Right renal cortex interstitium (tissue), 3 donors: ENCODE measurements at regions not wholly inside any gene's neighbourhood (a gene's known extent, or its start where the extent isn't known, plus 50 kb on each side); places are given as distances from the start of the nearest gene placed in this dataset.
"Not testable (repeated sequence)": the region's sequence is repeated elsewhere in the genome, so short reads cannot be mapped to it uniquely, and the experiment has no call there.

ENCODE experiments used
- DNase-seq, 3 donors: peaks; one replicate each; pipeline ENCODE4 v3.0.0-alpha.2; 2013; ENCODE audit warnings: low read depth in 3 of 3, low spot score in 2 of 3

DNA sequence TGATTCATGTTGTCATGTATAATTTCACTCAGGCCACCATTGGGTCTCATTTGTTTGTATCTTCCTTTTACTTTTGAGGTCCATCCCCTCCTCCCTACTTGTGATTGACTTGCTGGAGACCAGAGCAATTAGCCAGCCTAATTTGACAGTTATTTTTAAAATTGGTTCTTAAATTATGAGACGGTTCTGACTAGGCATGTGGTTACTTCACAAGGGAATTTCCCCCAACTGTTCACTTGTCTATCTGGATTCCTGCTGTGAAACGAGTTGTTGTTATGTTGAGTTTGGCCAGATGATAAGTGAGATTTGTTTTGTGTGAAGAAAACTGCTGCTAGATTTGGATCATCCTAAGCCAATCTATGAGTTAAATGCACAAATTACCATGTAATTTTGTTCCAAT lies 359.1 kb downstream of the BARHL2 start:
- no peak for DNase-seq

DNA sequence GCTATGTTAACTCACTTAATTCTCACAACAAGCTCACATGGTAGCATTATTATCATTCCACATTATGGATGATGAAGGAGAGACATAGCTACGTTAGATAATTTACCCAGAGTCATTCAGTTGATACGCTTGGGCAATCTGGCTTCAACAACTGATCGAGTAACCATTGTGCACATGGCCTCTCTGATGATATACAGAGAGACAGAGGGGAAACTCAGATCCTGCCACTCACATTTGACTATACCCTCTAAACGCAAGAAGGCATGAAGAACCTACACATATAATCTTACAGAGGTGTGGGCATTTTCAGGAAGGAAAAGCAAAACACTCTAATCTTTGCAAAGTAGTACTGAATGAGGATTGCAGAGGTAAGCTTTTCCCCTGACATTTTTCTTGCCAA lies 360.1 kb downstream of the BARHL2 start:
- no peak for DNase-seq

DNA sequence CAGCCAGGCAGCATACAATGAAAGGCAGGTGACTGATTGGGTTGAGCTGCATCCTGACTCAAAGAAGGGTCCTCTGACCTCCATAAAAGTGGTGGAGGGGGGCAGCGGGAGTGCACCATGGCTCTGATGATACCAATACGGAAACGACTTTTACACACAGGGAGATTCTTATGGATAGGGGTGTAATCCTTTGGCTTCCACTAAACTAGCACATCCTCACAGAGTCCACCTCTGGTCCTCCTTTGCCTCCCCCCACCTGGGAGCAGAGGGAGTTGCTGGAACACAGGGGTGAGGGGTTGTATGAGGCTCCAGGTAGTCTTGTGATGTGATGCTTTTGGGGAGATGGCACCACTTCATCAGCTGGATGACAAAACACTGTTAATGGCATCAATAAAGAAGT lies 361.0 kb downstream of the BARHL2 start:
- no peak for DNase-seq

DNA sequence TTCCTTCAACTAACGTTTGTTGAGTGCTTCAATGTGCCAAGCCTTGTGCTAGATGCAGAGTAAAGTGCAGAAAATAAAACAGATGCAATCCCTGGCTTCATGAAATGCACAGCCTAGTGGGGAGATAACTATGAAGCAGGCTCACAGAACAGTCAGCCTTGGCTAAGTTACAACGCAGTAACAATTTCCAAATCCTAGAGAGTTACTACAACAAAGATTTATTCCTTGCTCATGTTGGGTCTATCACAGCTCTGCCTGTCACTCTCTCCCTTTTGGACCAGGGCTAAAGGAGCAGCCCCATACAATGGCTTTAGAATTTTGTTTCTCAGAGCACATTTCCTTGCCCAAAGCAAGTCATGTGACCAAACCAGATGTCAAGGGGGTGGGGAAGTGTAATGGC lies 359.8 kb downstream of the ZNF326 start:
- no peak for DNase-seq

DNA sequence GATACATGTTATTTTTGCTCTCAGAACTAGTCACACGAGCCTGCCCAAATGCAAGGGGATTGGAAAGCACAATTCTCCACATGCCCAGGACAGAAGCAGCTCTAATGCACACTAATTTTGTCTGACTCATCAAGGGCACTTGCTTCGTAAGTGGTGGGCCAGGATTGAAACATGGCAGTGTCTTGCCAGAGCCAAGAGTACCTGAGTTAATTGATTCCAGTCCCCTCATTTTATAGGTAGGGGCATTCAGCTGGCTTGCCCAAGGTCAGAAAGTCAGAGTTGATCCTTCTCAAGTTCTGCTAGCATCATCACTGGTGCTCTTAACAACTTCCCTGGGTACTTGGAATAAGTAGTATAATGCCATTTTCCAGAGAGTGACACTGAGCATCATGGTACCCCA lies 356.1 kb downstream of the ZNF326 start:
- no peak for DNase-seq

DNA sequence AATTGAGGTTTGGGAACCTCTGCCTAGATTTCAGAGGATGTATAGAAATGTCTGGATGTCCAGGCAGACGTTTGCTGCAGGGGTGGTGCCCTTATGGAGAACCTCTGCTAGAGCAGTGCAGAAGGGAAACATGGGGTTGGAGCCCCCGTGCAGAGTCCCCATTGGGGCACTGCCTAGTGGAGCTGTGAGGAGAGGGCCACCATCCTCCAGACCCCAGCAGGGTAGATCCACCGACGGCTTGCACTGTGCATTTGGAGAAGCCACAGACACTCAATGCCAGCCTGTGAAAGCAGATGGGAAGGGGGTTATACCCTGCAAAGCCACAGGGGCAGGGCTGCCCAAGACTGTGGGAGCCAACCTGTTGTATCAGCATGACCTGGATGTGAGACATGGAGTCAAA lies 354.6 kb downstream of the ZNF326 start:
- DNase-seq: no peak

DNA sequence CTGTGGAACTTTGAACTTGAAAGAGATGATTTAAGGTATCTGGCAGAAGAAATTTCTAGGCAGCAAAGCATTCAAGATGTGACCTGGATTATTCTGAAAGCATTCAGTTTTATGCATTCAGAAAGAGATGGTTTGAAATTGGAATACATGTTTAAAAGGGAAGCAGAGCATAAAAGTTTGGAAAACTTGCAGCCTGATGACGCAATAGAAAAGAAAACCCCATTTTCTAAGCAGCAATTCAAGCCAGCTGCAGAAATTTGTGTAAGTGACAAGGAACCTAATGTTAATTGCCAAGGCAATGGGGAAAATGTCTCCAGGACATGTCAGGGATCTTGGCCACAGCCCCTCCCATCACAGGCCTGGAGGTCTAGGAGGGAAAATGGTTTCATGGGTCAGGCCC lies 354.0 kb downstream of the ZNF326 start:
- no peak for DNase-seq

DNA sequence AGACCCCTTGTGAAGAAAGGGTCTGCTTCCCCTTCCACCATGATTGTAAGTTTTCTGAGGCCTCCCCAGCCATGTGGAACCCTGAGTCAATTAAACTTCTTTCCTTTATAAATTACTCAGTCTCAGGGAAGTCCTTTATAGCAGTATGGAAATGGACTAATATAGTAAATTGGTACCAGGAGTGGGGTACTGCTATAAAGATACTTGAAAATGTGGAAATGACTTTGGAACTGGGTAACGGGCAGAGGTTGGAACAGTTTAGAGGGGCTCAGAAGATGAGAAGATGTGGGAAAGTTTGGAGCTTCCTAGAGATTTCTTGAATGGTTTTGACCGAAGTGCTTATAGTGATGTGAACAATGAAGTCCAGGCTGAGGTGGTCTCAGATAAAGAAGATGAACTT lies 353.5 kb downstream of the ZNF326 start:
- not testable (repeated sequence) for DNase-seq

DNA sequence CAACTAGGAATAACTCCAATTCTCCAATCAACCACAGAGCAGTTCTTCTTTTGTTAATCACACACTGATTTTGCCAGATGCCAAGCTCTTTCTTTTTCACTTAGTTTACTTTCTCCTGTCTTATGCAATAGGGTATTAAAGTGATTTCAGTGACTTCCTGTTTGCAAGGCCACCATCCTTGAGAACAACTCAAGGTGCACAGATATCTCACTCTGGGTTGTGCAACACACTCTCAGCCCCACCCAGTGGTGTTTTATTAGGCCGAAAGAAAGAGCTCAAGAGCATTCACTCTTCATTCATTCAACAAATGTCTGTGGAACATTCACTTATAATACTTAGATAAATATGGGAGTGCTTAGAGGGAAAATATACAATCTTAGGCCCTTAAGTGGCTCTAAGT lies 352.5 kb downstream of the ZNF326 start:
- DNase-seq: no peak

DNA sequence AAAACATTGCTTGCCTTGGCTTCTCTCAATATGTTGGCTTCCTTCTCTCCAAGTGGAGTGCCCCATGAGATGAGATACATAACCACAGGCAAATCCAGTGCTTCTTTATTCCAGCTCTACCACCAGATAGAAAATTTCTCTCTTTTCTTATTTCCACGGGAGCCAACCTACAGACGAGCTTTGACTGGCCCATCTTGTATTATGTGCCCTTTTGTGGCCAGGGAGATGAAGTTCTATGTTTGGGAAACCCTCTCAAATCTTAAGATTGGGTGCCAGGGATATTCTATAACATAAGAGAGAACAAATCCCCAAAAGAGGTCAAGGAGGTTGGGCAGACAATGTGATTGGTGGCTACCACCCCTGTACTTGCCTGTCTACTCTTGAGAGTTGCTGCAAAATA lies 351.8 kb downstream of the ZNF326 start:
- no peak for DNase-seq

DNA sequence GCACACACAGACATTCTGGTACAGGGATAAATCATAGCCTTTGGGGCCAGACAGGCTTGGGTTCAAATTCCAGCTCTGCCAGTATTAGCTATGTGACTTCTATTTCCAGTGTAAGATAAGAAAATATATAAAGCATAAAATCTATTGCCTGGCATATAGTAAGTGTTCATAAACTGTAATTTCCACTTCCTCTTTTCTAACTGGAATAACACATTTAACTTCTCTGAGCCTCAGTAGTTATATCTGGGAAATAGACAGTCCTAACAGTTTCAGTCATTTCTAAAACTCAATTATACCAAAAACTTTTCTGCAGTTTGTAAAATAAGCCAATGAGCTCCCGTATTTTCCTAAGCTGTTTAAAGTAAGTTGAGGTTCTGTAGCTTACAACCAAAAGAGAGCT lies 351.4 kb downstream of the ZNF326 start:
- DNase-seq: no peak

DNA sequence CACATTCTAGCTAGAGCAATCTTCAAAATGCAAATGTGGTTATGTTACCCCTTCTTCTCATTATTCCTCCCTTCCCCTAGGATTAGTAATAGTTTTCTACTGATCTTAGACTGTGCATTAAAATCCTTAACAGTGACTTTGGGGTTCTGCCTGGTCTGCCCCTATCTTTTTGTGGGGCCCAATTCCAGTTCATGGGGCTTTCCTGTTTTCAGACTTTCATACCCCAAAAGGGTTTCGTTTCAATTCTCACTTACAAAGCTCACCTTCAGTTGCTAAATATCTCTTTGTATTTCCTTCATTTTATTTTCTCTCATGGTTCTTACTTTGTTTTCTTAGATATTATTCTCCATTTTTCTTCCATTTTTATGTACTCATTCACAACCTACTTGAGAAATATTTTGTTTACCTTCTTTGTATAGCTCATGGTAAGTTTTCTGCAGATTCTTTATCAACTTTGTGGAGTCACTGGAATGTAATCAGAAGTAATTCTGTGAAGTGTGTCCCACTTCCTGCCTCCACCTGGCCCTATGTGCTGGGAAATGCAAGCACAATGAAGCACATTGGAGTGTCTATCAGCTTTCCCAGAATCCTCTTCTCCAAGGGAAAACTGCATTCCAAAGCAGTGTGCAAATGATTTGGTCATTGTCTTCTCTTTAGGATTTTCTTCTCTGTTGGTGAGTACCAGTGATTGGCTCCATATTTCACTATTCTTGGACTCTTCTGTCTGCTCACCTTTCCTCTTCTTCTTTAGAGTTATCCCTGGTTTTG lies 350.2 kb downstream of the ZNF326 start:
- DNase-seq: no peak

DNA sequence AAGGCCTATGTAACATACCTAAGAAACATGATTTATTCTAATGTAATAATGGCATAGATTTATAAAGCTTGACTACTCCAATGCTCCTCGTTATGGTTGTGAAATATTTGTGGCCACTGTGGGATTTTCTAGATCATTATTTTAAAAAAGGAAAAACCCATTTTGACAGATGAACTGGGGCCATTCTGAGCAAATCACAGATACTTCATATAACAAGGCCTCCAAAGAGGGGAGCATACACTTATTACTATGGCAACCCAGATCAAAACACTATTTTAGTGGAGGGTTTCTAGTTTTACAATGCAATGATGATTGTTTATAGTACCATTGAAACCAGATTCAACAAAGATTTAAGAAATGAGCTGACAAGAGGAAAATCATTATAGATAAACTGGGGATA lies 346.6 kb downstream of the ZNF326 start:
- no peak for DNase-seq

DNA sequence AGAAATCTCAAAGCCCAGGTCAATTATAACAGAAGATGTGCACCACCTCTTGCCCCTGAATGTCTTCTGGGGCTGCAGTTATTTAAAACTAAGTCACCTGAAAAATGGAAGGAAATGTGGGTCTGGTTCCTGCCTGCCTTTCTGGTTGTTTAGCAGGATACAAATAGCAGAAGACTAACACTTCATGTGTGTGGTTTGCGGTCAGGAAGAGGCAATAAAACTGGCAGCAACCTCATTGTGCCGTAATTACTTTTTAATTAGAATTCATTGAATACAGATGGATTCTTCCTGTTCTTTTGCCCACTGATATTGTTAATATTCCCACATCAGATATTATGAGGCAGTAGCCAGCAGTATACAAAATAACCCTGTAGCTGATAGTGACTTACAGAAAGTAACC lies 345.7 kb downstream of the ZNF326 start:
- no peak for DNase-seq

DNA sequence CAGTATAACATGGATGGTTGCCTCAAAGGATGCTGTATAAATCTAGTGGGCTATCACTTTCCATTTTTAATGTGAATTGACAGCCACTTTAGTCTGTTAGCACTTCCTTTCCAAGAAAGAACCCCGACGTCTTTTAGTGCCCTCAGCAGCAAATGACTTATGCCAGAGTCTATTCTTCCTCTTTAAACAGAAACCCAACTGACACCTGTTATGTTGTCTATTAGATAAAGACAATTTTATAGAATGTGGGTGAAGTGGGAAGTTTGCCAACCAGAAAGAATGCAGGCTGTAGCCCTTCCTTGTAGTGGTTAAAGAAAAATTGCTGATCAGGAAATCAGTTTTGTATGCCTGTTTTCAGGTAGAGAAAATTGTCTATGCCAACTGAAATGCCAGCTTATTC lies 344.9 kb downstream of the ZNF326 start:
- DNase-seq: no peak

DNA sequence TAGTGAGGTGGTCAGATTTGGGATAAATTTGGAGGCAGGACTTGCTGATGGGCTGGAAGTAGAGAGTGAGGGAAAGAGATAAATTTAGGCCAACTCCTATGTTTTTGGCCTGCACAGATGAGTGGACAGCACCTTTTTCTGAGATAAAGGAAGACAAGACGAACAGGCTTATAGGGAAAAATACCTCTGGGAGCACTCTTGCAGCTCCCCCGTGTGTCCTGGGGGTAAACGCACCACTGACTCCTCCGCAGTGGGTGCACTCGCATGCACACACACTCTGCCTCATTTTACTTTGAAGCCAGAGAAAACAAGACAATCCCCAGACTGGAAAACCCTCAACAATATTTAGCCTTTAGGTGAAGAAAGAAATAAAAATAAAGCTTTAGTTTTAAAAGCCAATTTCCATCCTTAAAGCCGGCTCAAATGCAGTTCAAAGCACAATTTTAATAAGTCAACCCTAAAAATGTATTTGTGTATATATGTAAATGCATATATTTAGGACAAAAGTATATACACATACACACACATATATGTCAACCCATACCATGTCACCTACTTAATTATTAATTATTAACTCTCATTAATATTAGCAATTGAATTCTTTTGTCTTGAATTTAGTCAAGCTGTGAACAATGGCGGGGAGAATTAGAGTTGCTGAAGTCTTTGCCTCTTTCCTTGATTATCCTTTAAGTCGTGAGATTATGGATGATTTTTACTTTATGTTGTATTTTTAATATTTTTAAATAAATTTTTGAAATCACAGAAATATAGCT lies 341.8 kb downstream of the ZNF326 start:
- DNase-seq: no peak

DNA sequence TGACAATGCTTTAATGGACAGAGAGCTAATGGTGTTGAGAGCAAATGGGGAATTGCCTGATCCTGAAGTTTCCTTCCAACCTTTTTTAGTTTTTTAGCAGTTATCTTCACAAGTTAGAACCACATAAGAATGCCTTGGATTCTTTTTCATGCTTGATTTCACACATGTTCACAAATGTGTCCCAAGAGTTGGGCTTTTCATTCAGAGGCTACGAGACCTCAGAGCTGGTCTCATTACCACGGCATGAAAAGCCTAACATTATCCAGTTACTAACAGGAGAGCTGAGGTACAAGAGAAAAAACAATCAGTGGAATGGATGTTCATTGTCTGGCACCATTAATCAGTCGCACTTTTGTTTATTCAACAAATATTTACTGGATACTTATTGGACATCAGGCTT lies 340.6 kb downstream of the ZNF326 start:
- no peak for DNase-seq

DNA sequence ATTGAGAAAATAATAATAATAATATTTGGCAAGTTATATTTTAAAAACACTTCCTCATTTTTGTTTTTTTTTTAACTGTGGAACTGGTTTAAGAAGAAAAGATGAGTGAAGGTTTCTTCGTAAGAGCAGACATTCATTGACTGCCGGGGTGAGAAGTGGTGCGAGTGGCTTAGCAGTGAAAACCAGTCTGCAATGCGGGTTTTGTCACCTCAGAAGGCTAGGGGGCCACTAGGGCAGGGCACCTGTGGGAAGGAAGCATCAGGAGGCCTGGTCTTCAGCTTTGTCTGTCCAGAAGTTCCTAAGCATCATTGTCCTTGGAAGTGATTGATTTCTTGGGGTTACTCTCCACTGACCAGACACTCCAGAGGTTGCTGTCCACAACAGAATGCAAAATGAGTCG lies 339.2 kb downstream of the ZNF326 start:
- DNase-seq: no peak

DNA sequence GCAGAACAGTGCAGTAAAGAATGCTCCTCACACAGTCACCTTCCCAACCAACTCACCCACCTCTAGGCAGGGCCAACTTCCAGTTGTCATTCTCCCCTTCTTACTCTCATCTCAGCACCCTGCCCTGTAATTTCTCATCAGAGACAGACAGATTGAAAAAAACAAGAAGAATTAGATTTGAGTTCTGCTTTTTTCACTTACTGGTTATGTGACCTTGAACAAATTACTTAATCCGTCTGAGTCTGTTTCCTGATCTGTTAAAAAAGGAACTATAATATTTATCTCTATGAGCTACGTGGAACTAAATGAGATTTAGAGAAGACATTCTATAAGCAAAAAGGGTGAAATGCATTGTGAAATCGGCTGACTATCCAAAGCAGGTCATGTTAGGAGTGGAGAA lies 330.3 kb downstream of the ZNF326 start:
- DNase-seq: no peak

DNA sequence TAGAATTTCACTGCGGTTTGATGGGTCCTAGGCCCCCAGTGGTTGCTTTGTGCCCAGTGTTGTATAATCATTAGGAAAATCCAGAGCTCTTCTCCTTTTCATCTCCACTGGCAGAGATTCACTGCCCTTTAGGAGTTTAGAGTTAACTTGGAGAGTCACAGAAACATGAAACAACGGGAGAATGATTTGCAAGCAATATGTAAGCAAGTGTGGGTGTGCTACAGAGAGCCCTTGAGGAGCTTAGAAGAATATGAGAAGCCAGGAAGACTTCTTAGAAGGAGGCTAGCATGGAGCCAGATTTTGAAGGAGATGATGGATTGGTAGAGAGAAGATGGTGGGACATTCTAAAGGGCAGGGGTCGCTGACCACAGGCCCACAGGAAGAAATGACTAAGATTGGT lies 327.3 kb downstream of the ZNF326 start:
- no peak for DNase-seq

DNA sequence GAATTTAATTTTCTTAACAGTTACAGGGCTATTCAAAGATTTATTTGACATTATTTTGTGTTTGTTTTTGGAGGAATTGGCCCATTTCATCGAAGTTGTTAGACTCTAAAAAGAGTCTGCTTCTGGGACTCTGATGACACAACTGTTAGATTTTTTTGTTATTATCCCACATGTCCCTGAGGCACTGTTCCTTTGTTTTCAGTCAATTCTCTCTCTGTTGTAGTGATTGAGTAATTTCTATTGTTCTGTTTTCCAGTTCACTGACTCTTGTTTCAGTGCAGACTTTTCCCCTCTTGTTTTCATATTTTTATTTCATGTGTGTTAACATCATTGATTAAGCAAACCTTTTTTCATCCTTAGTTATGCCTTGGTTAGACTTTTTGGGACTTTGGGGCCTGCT lies 325.0 kb downstream of the ZNF326 start:
- no peak for DNase-seq

DNA sequence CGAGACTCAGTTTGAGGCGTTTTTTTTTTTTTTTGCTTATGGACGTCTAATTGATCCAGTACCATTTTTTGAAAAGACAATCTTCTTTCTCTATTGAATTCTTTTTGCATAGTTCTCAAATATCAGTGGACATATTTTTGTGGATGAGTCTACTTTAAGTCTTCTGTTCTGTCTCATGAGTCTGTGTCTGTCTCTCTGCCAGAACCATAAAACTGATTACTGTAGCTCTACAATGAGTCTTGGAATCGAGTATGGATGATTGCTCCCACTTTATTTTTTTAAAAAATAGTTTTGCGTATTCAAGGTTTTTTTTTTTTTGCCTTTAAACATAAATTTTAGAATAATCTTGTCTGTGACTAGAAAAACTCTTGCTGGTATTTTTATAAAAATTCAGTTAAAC lies 323.5 kb downstream of the ZNF326 start:
- no peak for DNase-seq
